ENCODE measurements at regions not wholly inside any gene's neighbourhood (a gene's known extent, or its start where the extent isn't known, plus 50 kb on each side); places are given as distances from the start of the nearest gene placed in this dataset.
A peak's percentile ranks its signal among the peaks of the same experiment; 100 is the strongest.

- Histone ChIP-seq H3K27ac (ENCODE audit: poor library complexity, severe bottlenecking) (no peak overlapping the region), H3K4me1 (ENCODE audit: insufficient read depth, poor library complexity, severe bottlenecking) (peaks cover 6% of the 10 kb centered on the region), H3K27me3 (ENCODE audit: insufficient read depth, poor library complexity, severe bottlenecking) (no peaks in the 10 kb centered on the region), H3K36me3 (ENCODE audit: low read depth) (no peaks in the 10 kb centered on the region), H3K9me3 (ENCODE audit: severe bottlenecking) (peaks cover 4% of the 10 kb centered on the region), H3K4me3 (ENCODE audit: severe bottlenecking) (no peak overlapping the region)
- ATAC-seq (ENCODE audit: low read depth) (no peak), DNase-seq (ENCODE audit: low spot score) (no peak)
- no peak for TF ChIP-seq CTCF (IDR thresholded peaks at IDR 0.05; ENCODE audit: poor library complexity, severe bottlenecking)
Measured at GRCh38 chr5:128673411-128673957, 135.4 kb upstream of the FBN2 start.

- no peak overlapping the region for H3K4me3 ChIP-seq (ENCODE audit: severe bottlenecking)
- TF ChIP-seq CTCF (IDR thresholded peaks at IDR 0.05; ENCODE audit: poor library complexity, severe bottlenecking): no peak
- no peak overlapping the region for H3K27ac ChIP-seq (ENCODE audit: poor library complexity, severe bottlenecking)
- H3K4me1 ChIP-seq (ENCODE audit: insufficient read depth, poor library complexity, severe bottlenecking): peaks cover 4% of the 10 kb centered on the region
- H3K9me3 ChIP-seq (ENCODE audit: severe bottlenecking): peaks cover 4% of the 10 kb centered on the region
- H3K36me3 ChIP-seq (ENCODE audit: low read depth): no peaks in the 10 kb centered on the region
- no peak for ATAC-seq (ENCODE audit: low read depth)
- no peak for DNase-seq (ENCODE audit: low spot score)
- no peaks in the 10 kb centered on the region for H3K27me3 ChIP-seq (ENCODE audit: insufficient read depth, poor library complexity, severe bottlenecking)
Measured at GRCh38 chr5:128673970-128674369, 135.9 kb upstream of the FBN2 start.

- no peak overlapping the region for H3K4me3 ChIP-seq (ENCODE audit: severe bottlenecking)
- peak; percentile 99 for TF ChIP-seq CTCF (IDR thresholded peaks at IDR 0.05; ENCODE audit: poor library complexity, severe bottlenecking)
- no peak for DNase-seq (ENCODE audit: low spot score)
- H3K36me3 ChIP-seq (ENCODE audit: low read depth): no peaks in the 10 kb centered on the region
- no peaks in the 10 kb centered on the region for H3K4me1 ChIP-seq (ENCODE audit: insufficient read depth, poor library complexity, severe bottlenecking)
- peaks cover 4% of the 10 kb centered on the region for H3K9me3 ChIP-seq (ENCODE audit: severe bottlenecking)
- H3K27ac ChIP-seq (ENCODE audit: poor library complexity, severe bottlenecking): no peak overlapping the region
- H3K27me3 ChIP-seq (ENCODE audit: insufficient read depth, poor library complexity, severe bottlenecking): no peaks in the 10 kb centered on the region
- ATAC-seq (ENCODE audit: low read depth): peak; percentile 94
Measured at GRCh38 chr5:128674837-128675446, 136.9 kb upstream of the FBN2 start.

DNA sequence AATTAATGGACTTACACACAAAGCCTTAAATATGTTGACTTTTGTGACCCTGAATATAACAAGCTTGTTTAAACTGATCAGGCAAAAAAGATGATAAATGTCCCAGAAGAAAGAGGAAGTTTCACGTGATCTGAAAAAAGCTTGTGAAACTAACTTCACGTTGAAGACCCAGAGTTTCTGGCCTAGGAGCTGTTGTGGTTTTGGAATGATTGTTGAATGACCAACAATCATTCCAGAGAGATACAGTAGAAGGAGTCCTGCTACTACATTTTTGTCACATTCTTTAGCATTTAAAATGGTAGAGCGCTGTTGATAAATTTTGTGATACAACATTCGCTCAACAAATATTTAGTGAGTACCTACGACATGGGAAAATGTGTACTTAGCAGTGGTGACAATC, 143.1 kb upstream of the FBN2 start:
- no peak for TF ChIP-seq CTCF (IDR thresholded peaks at IDR 0.05; ENCODE audit: poor library complexity, severe bottlenecking)
- peaks cover 2% of the 10 kb centered on the region for H3K9me3 ChIP-seq (ENCODE audit: severe bottlenecking)
- H3K27ac ChIP-seq (ENCODE audit: poor library complexity, severe bottlenecking): no peak overlapping the region
- no peaks in the 10 kb centered on the region for H3K27me3 ChIP-seq (ENCODE audit: insufficient read depth, poor library complexity, severe bottlenecking)
- H3K36me3 ChIP-seq (ENCODE audit: low read depth): no peaks in the 10 kb centered on the region
- no peak overlapping the region for H3K4me3 ChIP-seq (ENCODE audit: severe bottlenecking)
- no peak for DNase-seq (ENCODE audit: low spot score)
- no peak for ATAC-seq (ENCODE audit: low read depth)
- no peaks in the 10 kb centered on the region for H3K4me1 ChIP-seq (ENCODE audit: insufficient read depth, poor library complexity, severe bottlenecking)
